ENCODE measurements at regions not wholly inside any gene's neighbourhood (a gene's known extent, or its start where the extent isn't known, plus 50 kb on each side); places are given as distances from the start of the nearest gene placed in this dataset.

- no peak for TF ChIP-seq CTCF (IDR thresholded peaks at IDR 0.05; ENCODE audit: control insufficient read depth, extremely low read depth, insufficient read depth)
- DNase-seq (ENCODE audit: low read depth) = no peak
These were observed 395.1 kb downstream of the RAPGEF2 start for GRCh38 chr4:159497936-159498335.

GRCh38 chr4:159498446-159499115 lies 395.7 kb downstream of the RAPGEF2 start:
- DNase-seq (ENCODE audit: low read depth) = no peak
- H3K4me3 ChIP-seq (ENCODE audit: low read depth, low read length) = no peak overlapping the region
- no peak for TF ChIP-seq CTCF (IDR thresholded peaks at IDR 0.05; ENCODE audit: control insufficient read depth, extremely low read depth, insufficient read depth)

More at GRCh38 chr4:159497936-159498335, 395.1 kb downstream of the RAPGEF2 start:
- H3K4me3 ChIP-seq (ENCODE audit: low read depth, low read length) = no peak overlapping the region

- TF ChIP-seq CTCF (IDR thresholded peaks at IDR 0.05; ENCODE audit: control insufficient read depth, extremely low read depth, insufficient read depth) = no peak
- no peak overlapping the region for H3K4me3 ChIP-seq (ENCODE audit: low read depth, low read length)
- no peak for DNase-seq (ENCODE audit: low read depth)
These were observed 398.0 kb downstream of the RAPGEF2 start for GRCh38 chr4:159500861-159501260.

GRCh38 chr4:159503236-159504008 lies 400.5 kb downstream of the RAPGEF2 start:
- TF ChIP-seq CTCF (IDR thresholded peaks at IDR 0.05; ENCODE audit: control insufficient read depth, extremely low read depth, insufficient read depth) = no peak
- DNase-seq (ENCODE audit: low read depth) = no peak
- no peak overlapping the region for H3K4me3 ChIP-seq (ENCODE audit: low read depth, low read length)

GRCh38 chr4:159504684-159505083 lies 401.8 kb downstream of the RAPGEF2 start:
- DNase-seq (ENCODE audit: low read depth) = no peak
- H3K4me3 ChIP-seq (ENCODE audit: low read depth, low read length) = no peak overlapping the region
- TF ChIP-seq CTCF (IDR thresholded peaks at IDR 0.05; ENCODE audit: control insufficient read depth, extremely low read depth, insufficient read depth) = no peak

GRCh38 chr4:159505266-159505975 lies 402.5 kb downstream of the RAPGEF2 start:
- no peak for TF ChIP-seq CTCF (IDR thresholded peaks at IDR 0.05; ENCODE audit: control insufficient read depth, extremely low read depth, insufficient read depth)
- H3K4me3 ChIP-seq (ENCODE audit: low read depth, low read length) = no peak overlapping the region
- DNase-seq (ENCODE audit: low read depth) = no peak
